ENCODE measurements at regions not wholly inside any gene's neighbourhood (a gene's known extent, or its start where the extent isn't known, plus 50 kb on each side); places are given as distances from the start of the nearest gene placed in this dataset.

DNA sequence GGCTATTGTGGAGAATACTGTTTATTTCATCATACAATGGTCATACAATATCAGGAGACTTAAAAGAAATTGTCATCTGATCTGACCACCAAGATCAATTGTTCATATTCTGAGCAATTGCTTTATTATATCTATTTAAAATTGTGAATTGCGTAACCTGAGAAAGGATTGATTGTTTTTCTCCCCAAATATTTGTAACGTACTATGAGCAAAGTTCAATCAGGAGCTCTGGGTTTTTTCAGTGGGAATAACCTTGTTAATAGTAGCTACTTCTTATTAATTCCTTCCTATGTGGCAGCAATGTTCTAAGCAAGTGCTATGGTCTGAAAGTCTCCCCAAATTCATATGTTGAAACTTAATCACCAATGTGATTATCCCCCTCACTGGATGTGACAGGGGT is 323.1 kb downstream of the ZPLD1 start:
- DNase-seq, result no peak

DNA sequence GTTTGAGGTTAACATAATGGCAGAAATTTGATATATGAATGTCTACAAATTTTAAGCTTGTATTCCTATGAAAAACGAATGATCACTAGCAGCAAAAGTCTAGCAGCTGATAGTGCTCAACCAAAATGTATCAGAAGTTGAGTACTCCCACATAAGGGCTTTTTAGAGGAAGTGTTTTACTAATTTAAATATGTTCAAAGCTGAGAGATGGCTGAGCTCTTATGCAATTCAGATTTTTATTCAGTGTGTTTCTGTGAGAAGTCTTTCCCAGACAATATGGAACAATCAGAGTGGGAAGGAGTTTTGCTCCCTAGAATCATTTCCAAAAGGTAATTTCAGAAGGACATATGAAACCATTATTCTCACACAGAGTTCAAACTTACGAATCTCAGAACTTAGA is 327.0 kb downstream of the ZPLD1 start:
- DNase-seq, result no peak

DNA sequence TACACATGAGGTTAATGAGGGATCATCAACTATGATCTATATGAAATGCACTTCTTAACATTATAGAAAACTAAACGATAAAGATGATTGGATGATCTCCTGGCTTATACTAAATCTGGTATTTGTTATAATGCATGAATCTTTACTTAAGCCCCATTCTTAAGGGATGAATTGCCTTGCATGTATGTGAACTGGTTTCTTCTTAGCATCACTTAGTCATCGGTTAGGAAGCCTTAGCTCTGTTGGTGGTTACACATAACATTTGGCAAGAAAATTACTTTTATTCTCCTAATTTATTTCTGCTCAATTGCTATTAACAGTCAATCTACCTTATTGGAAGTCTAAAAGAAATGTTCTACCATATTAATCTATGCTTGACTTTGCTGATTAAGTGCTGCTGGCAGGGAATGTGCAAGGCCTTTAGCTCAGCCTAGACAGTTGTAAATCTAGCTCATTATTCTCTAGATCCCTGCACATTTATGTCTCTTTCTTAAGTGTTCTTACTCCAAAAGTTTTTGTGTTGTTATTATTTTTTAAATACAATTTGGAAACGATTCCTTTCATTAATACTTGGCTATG is 356.0 kb downstream of the ZPLD1 start:
- DNase-seq, result no peak

DNA sequence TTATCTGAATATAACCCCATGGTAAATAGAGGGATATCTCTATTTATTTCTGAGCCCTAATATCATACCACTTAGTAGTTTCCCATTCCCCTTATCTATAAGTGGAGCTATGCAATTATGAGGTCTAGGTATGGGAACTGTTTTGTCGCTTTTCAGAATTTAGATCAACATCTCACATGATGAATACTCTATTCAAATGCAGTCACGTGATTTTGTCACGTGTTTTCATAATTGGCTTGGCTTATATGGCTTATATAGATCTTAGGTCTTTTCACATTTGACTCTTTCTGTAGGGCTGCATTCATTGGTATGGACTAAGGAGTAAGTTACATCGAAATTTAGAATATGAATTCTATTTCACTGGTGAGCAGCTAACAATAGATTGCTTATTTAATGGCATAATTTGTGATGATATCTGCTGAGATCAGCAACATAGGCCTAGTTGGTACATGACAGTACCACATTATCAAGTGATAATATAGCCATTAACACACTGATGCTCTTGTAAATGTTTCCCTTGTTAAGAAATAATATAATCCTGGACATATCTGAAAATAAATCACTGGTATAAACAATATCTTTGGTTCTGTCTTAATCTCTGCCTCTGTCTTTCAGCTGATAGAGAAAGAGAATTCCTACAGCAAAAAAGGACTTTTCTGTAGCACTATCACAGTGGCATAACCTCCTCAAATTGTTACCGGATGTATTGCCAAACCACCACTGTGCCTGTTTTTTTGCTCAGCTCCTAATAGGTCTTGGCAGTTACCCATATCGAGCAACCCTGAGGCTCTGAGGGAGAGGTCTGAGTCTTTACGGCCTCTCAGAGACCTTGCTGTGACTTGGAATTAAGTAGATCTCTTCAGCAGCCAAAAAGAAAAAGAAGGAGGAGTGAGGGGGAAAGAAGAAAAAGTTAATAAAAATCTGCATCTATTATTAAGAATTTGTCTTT is 357.1 kb downstream of the ZPLD1 start:
- no peak for DNase-seq

DNA sequence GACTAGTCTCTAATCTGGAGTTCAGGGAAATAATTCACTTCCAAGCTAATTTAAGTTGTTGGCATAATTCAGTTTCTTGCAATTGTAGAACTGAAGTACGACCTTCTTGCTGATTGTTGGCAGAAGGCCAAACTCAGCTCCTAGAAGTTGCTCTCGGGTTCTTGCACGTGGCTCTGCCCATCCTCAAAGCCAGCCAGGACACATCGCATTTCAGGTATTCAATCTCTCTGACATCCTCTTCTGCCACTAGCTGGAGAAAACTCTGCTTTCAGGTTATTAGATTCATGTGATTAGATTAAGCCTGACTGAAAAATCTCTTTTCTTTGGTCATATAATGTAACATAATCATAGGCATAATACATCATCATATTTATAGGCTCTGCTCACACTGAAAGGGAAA is 362.0 kb downstream of the ZPLD1 start:
- no peak for DNase-seq

DNA sequence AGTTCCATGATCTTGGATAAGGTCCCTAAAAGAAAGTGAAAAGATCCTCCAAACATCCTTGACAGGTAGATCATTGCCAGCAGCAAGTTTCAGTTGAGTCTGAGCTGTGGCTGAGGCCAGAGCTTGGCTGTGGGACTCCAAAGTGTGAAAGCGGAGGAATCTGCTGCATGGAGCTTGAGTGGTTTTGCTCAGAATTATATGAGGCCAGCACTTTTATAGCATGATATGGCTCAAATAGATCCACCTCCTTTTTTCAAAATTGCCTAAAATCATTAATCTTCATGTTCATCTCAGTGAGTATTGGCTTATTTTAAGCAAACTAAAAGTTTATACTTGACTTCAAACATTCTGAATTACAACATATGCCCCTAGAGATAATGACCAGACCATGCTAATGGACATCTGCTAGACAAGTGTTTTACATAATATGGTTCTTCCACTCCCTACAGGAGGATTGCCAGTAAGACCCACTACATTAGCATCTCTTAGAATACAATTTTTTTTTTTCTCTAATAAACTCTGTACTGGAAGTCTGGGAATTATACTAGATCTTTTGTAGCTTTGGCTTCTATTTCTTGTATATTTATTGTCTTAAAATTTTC is 368.1 kb downstream of the ZPLD1 start:
- no peak for DNase-seq

DNA sequence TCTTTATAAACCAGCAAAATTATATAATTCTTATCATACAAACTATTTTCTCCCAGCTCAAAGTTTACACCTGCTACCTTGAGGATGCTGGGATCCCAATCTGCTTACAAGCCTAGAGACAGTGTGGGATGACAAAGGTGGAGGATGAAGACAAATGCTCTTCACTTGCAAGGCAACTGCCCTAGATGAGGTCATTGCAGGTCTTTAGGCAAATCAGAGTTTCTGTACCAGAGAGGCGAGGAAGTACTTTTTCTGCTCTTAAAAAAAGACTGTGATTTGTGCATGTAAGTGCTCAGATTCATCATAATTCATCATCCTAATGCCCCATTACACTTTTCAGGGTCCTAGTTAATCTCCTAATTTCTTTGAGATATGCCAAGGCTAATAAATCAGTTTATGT is 376.1 kb downstream of the ZPLD1 start:
- DNase-seq, result no peak

DNA sequence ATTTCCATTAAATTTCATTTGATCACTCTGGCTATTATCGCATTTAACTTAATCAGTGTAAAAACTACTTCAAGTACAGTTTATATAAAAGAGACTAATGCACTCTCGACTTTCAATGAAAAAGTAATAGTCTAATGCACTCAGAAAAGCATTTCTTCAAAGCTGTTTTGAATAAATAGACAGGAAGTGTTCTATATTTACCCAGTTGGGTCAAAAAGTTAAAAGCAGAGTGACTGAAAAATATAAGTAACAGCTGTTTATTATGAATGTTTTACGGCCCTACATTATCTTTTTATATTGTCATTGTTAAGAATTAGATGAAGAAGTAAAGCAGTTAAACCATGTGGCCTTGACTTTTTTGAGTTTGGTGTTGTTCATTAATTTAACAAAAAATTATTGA is 391.8 kb downstream of the ZPLD1 start:
- DNase-seq, result no peak

DNA sequence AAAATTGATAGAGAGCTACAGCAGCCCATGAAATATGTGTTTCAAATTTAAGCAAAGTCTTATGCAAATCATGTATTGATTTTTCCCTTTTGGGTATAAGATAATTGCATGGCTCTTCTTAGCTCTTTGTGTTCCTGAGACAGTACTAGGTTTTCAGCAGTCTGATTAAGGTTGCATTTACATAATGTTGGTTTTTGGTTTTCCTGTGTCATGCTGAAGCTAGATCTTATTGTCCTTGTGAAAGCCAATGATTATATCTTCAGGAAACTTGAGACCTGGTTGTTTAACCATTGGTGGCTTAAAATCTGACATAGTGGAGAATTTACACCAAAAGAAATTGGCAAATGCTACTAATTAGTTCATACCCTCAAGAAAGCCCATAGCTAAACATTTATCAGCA is 392.6 kb downstream of the ZPLD1 start:
- DNase-seq, result no peak

DNA sequence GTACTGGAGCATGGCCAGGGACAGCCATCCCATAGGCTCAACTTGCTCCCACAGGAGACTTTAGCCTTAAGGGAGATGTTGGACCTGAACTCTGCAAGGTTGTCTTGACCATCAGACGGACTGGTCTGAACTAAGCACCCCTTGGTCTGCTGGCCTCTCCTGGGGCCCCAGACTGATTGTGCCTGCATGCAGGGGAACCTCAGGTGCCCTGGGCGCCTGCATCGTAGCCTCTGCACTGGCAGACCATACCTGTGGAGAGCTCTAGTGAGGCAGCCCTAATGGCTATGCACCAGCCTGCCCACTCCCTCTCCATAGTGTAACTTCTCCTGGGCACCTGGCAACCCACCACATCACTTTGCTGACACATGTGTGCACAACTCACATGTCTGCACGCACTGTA is 395.6 kb downstream of the ZPLD1 start:
- DNase-seq, result no peak

DNA sequence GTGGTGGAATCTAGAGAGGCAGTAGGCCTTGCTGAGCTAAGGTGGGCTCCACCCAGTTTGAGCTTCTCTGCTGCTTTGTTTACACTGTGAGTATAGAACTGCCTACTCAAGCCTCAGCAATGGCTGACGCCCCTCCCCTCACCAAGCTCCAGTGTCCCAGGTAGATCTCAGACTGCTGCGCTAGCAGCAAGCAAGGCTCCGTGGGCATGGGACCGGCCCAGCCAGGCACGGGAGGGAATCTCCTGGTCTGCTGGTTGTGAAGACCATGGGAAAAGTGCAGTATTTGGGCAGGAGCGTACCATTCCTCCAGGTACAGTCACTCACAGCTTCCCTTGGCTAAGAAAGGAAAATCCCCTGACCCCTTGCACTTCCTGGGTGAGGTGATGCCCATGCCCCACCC is 407.1 kb downstream of the ZPLD1 start:
- DNase-seq, result no peak

DNA sequence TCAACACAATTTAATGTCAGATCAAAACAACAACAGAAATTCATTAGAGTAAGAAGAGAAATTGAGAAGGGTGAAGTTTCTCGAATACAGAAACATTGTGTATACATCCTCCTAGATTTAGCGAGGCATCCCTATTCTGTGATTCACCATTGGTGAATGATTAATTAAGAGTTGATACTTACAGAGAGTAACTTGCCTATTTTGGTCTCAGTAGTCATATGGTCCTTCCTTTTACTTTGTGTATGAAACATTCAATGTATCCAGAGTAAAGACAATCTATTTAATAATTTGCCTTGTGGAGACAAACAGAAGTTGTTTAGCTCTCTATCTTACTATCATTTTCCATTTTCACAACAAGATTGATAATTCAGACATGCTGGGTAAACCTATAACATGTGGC is 432.0 kb downstream of the ZPLD1 start:
- DNase-seq, result no peak

DNA sequence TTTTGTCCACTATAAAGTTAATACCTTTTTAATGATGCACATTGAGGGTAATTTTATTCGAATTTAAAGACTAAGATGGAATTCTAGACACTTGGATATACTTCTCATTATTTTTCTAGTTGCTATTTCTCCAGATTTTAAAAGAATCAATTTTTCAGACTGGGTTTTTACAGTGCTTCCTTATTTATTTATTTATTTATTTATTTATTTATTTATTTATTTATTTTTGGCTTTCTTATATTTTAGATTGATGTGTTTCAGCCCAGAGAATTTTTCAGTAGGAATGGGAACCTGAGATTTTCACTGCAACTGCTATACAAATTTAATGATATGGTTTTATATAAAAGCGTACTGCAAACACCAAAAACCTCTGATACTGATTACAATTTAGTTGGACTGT is 448.7 kb downstream of the ZPLD1 start:
- no peak for DNase-seq

DNA sequence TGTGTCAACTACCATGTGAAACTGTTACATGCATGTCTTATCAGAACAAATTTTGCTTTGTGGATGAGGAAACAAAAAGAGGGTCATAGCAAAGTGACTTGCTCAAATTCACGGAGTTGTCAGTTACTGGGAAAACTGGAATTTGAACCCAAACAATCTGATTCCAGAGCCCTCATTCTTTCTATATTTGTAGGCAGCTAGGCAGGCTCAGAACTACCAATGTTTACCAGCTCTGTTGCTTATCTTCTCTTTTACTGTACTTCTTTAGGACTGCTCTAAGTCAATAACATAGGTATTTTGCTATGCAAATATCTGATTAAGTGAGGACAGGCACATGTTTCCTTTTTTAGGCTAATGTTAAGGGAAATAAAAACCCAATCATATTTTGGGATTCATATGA is 450.5 kb downstream of the ZPLD1 start:
- no peak for DNase-seq

DNA sequence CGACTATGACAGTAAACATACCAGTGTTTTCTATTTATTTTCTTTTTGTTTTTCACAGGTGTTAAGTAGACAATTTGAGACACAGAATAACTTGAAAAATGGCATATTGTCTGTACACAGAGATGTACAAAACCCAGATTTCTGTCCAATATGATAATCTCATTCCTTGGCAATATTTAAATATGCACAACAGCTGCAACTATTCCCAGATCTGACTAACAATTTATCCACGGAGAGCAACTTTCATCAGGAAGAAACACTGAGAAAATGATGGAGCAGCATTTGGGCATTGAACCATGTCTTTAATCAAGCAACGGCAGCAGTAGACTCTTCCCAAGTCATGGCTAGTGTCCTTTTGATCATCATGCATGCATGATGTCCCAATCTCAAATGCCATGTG is 452.6 kb downstream of the ZPLD1 start:
- DNase-seq, result no peak

DNA sequence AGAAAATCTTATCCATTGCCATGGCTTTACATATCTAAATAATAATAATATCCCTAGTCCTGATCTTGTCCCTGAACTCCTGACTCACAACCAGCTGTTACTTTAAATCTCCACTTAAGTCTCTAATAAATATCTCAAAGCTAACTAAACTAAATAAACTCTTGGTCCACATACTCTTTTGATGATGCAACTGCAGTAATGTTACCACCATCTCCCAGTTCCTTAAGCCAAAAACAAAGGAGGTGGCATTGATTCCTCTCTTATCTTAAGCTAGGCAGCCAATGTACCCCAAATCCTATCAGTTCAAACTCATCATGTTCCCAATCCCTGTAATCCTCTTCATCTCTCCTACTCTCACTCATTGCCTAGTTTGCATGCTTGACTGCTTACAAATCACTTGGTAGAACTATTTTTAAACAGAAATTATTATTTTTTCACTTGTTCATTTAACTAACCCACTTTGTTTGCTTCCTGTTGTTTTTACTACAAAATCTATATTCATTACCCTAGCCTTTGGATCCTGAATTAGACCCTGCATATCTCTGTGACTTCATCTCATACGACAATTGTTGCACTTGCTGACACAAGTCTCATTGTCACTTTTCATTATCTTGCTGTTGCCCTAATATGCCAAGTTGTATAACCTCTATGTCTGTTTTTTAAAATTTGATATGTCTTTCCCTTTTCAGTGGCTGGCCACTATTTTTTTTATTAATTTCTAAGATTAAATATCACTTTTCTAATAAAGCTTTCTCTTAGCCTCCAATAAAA is 462.2 kb downstream of the ZPLD1 start:
- no peak for DNase-seq

DNA sequence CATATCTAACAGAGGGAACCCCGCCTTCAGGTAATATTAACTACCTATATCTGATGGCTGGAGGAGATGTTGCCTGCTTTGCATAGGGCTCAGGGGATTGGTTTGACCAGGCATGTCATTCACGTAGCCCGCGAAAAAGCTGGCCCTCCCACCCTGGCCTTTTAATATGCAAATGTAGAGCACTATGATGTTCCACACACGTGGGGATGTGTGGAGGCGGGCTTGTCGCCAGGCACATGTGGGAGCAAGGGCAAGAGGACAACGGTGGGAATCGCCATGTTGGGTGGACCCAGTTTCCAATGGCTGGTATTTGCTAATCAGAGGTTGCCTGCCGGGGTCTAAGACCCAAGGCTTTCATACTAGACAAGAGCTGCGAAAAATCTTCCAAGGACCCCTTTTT is 469.8 kb downstream of the ZPLD1 start:
- DNase-seq, result no peak

DNA sequence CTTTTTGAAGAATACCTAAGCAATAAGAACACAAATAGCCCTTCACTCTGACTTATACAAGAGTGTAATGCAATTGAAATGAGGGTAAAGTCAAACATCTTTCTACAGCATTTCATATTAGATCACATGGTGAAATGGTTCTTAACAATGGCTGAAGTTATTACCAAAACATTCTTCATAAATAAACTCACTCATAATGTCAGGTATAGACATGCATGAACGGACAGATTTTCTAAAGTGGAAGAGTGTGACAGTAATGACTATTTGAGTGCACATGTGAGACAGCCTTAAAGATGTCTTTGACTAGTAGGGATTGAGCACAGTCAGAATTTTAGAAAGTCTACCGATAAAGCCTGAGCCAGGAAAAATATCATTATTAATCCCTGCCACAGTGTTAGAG is 471.0 kb downstream of the ZPLD1 start:
- DNase-seq, result no peak

DNA sequence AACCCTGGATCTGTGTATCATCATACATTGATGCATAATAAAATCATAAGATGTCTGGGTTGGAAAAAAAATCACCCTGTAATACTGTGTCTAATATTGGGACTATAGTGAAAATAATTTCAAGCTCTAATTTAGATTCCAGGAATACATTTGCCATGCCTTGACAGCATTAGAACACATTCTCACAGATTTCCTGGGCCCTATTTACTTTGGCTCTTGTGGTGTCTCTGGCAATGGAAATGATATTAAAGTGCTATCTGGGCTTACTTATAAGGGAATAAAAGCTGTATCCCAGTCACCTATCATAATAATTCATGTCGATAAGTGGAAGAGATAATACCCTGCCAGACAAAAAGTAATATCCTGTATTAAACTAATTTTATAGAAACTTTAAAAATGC is 472.0 kb downstream of the ZPLD1 start:
- DNase-seq, result no peak

DNA sequence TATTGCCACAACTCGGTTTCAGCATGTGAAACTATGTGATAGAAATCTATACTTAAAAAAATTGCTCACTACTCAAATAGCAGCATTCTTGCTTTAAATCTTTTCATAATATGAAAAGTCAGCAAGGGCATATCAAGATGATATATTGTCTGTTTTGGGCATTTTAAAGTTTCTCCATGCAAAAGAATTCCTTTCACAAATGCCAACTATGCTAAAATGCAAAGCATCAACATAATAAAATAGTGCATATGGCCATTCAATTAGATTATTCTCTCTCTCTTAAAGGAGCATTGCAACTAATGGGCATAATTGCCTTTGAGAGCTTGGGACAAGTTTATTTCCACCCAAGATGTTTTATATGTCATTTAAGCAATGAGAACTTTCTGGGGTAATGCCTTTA is 475.1 kb downstream of the ZPLD1 start:
- DNase-seq, result no peak

DNA sequence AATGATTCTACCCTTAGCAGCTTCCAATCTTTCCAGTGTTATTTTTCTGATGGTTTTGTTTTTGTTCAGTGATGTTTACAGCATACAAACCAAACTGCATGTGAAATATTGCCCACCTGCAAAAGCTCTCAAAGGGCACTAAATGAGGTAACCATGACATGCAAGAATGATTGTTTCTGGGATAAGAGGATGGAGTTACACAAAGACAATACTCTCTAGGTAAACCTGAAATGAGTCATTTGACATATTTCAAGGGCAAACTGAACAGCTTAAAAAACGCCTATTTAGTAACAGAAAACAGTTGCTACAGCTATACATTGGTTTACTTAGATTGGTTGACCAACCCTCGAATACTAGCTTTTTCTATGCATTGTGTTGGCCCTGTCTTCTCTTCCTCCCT is 481.7 kb downstream of the ZPLD1 start:
- DNase-seq, result no peak

DNA sequence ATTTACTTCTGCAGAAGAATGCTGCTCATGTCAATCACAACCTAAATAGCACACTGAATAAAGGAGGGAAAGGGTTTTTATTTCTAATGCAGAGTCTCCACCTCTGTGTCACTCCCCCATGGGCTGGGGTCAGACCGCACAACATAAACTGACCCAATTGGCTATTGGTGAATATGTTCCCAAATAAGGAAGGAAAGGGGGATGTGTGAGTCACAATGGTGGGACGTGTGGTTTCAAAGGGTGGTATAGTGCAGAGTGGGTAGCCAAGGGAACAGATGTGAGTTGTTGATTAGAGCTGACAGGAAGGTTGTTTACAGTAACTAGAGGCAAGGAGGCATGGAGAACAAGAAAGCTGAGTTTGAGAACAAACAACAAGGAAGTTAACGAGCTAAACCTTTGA is 491.8 kb downstream of the ZPLD1 start:
- no peak for DNase-seq

DNA sequence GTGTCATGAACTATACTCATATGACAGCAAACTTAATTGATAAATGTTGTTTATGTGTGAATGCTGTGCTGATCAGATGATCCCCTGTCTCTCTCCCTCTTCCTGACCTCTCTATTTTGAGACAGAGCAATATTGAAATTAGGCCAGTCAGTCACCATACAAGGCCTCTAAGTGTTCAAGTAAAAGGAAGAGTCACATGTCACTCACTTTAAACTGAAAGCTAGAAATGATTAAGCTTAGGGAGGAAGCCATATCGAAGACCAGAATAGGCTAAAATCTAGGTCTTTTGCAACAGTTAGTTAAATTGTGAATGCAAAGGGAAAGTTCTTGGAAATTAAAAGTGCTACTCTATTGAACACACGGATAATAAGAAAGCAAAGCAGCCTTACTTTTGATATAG is 498.6 kb downstream of the ZPLD1 start:
- no peak for DNase-seq
